GM19023 (cell line): ENCODE measurements at regions not wholly inside any gene's neighbourhood (a gene's known extent, or its start where the extent isn't known, plus 50 kb on each side); places are given as distances from the start of the nearest gene placed in this dataset.

ENCODE experiments used
- ATAC-seq: cut with Tn5 transposase; IDR thresholded peaks from one replicate; pipeline ENCODE4 v1.9.1; 2021; ENCODE audit warnings: mild to moderate bottlenecking, moderate library complexity; ENCODE audit not compliant: unreplicated experiment

DNA sequence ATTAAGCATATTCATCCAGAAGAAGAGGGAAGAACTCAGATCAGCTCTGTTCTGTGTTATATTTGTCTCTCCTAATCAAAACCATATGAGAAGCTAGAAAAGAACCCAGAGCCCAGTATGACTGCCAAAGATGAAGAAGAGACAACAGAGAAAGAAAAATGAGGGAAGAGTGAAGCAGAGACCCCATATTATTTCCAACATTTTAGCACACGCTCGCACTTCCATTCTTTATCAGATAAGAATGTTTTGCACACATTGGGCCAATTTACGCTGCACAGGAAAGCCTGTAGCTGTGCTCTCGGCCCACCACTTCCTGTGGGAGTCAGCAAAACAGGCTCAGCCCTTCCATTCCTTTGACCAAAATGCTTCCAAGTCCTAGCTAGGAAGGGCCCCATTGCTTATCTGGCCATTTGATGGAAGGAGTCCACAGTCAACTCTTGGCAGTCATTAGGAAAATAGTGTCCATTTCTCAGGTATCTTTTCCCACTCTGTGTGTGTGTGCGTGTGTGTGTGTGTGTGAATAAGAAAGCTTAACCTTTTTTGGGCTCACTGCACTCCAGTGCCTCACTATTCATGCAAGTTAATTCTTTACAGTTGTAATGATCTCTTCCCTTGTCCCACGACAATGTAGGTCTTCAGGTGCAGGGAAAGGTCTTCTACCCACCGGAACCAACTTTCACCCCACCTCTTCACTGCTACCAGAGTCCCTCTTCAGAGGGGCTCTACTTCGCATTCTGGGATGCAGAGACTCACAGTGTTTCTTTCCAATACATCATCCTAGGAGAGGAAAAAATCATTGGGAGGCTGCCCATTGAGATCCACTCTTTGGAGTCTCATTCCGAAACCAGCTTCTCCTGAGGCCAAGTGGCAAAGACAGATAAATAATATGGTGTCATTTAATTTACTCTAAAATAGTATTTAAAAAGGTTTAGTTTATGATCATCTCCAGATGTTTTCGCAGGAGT is 237.5 kb downstream of the COG6 start:
- no peak for ATAC-seq

- ATAC-seq, result no peak
Observed at GRCh38 chr13:39893808-39894207, 238.3 kb downstream of the COG6 start.

- no peak for ATAC-seq
Observed at GRCh38 chr13:39894586-39894985, 239.1 kb downstream of the COG6 start.

GRCh38 chr13:39895254-39895653 is 239.8 kb downstream of the COG6 start:
- no peak for ATAC-seq

GRCh38 chr13:39897636-39898035 is 242.2 kb downstream of the COG6 start:
- ATAC-seq, result no peak

DNA sequence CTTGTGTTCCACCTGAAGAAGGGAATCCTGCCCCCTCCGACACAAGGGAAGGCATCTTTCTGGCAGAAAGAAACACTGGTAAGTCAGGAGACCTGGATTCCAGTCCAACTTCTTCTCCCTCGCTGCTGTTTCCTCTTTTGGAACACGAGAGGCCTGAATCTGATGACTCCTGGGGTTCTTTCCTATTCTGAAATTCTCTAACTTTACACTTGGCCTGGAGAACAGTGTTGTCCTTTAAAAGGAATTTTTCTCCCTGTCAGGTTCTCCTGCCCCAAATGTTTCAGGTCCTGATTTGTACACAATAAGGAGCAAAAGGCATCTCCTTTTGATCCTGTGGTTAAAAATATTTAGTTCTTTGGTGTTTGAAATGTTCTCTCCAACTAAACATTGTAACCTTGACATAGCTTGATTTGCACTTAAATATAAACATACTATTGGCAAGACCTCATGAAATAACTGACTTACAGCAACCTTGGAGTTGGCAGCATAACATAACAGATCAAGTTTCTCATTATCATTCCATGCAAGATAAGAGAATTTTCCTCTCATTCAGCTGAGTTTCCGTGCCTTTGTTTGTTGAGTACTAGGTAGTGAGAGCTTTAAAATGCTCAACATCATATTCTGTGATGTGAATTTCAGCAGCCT is 244.8 kb downstream of the COG6 start:
- ATAC-seq, result no peak

GRCh38 chr13:39904959-39905358 is 249.5 kb downstream of the COG6 start:
- ATAC-seq, result no peak

DNA sequence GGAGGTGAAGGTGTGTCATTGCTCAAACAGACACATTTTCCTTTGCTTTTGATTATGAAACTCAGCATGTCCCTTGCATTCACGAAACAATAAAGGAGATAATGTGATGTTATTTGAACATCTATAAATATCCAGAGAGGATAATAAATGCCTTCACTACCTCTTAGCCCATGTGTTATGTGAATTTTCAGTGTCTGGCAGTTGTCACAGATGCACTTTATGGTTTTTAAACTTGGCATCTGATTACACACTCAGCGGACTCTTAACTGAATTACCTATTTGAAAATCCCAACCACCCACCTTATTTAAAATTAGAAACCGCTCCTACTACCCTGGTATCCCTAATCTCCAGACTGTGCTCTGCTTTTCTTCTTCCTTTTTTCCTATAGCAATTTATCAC is 254.2 kb downstream of the COG6 start:
- ATAC-seq, result no peak

- ATAC-seq, result no peak
Observed at GRCh38 chr13:39910041-39910440, 254.6 kb downstream of the COG6 start.

- no peak for ATAC-seq
Observed at GRCh38 chr13:39910833-39911232, 255.4 kb downstream of the COG6 start.

DNA sequence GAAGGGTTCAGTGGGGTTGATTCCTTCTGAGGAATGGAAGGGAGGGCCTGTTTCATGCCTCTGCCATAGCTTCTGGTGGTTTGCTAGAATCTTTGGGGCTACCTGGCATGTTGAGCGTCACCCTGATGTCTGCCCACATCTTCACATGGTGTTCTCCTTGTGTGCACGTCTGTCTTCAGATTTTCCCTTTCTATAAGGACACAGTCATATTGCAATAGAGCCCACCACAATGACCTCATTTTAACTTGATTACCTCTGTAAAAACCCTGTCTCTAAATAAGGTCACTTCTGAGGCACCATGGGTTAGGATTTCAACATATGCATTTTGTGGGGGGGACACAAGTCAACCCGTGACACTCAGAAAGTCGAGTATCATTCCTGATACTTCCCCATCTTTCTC is 257.9 kb downstream of the COG6 start:
- ATAC-seq, result no peak

DNA sequence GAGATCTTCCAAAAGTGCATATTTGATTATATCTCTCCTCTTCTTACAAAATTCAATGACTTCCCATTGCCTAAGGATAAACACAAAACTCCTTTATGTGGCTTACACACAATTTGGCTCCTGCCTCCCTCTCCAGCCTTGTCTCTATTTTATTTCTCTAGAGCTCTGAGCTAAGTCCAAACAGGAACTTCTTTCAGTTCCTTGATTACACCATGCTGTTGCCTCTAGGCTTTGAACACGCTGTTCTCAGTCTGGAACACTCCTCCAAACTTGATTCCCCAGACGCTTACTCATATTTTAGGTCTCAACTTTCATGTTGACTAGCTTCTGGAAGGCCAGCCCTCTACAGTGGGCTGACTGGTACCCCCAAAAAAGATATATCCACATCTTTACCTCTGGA is 258.5 kb downstream of the COG6 start:
- no peak for ATAC-seq

DNA sequence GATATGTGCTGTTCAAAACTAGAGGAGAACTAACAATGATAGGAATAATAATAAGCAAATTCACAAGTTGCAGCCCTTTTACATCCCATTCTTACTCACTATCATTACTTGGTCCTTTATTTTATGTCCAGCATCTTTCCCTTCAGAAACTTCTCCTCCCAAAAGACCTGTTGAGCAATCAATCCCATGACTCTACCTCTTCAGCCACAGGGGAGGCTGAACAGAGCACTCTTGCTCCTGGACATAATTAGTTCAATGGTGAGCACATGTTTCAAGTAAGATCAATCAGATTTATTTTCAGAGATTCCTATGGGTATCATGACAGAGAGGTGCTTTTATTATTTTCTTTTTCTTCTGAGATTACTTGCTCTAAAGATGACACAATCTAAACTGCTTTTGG is 260.0 kb downstream of the COG6 start:
- ATAC-seq, result no peak

GRCh38 chr13:39916330-39916729 is 260.9 kb downstream of the COG6 start:
- ATAC-seq, result no peak

GRCh38 chr13:39918620-39919236 is 263.3 kb downstream of the COG6 start:
- ATAC-seq, result no peak

- ATAC-seq, result no peak
Observed at GRCh38 chr13:39920613-39921012, 265.2 kb downstream of the COG6 start.

DNA sequence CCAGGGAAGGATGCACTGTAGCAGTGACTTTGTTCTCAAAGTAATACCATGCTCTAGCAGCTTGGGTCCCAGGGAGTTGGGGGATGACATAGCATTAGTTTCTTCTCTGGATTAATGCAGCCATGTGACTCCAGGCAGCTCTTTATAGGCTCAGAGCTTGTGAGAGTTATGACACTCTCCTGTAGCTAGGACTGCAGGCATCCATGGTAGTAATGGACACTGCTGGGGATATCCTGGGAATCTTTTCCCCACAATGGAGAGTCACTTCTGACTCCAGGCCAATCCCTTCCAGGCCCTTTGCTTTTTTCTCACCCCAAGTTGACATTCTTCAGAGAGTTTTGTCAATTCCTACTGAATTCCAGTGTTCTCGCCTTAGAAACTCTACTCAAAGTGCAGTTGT is 270.9 kb downstream of the COG6 start:
- no peak for ATAC-seq

DNA sequence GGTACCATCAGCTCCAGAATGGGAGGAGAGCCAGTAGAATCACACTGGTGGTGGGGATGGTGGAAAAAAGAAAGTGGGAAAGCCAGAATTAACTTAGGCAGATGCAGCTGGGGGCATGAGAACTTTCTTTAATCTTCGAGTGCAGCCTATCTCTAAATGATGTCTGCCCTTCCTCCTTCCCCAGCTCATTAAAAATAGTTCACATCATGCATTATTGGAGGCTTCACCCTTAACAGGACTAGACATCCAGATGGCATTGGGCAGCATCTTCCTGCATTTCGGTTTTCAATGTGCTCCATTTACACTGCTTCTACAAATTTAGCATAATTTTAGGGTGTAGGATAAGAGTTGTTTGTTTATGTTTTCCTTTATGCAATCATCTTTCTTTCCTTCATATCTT is 272.8 kb downstream of the COG6 start:
- ATAC-seq, result no peak

- ATAC-seq, result no peak
Observed at GRCh38 chr13:39929583-39929982, 274.1 kb downstream of the COG6 start.

GRCh38 chr13:39930060-39930459 is 274.6 kb downstream of the COG6 start:
- no peak for ATAC-seq

- no peak for ATAC-seq
Observed at GRCh38 chr13:39930544-39931444, 275.3 kb downstream of the COG6 start.
